Ishikawa (cell line): ENCODE measurements at regions not wholly inside any gene's neighbourhood (a gene's known extent, or its start where the extent isn't known, plus 50 kb on each side); places are given as distances from the start of the nearest gene placed in this dataset.

Experiments used
- CREB1 ChIP-seq: IDR thresholded peaks from 2 replicates; pipeline ENCODE4 v1.6.1; 2012; ENCODE audit warnings: low read depth
- EP300 ChIP-seq: IDR thresholded peaks from 2 replicates; pipeline ENCODE4 v1.6.1; 2012; ENCODE audit warnings: borderline replicate concordance
- RAD21 ChIP-seq: IDR thresholded peaks from 2 replicates; pipeline ENCODE4 v1.6.1; 2012; ENCODE audit warnings: low read depth
- TAF1 ChIP-seq: IDR thresholded peaks from 2 replicates; pipeline ENCODE4 v1.6.1; 2012; ENCODE audit warnings: low read depth, mild to moderate bottlenecking
- TF ChIP-seq, protein P1 (sequence below): IDR thresholded peaks from 2 replicates; pipeline ENCODE4 v1.6.1; 2012; ENCODE audit warnings: low read depth, mild to moderate bottlenecking

DNA sequence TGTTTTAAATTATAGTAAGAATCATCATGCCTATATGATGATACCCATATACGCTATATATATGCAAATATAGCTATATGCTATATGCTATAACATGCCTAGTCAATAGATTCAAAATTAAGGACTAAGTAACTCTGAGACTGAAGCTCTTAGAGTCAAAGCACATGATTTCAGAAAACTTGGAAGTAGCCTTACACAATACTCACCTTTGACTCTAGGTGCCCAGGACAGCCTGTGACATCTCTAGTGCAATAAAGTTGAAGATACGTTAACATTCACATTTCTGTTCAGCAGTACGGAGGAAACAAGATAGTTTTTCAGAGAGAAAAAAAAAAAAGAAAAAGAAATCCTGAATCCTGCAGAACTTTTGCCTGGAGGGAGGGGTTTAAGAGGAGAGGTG, 149.7 kb upstream of the PIK3C3 start:
- TF ChIP-seq, protein P1, sequence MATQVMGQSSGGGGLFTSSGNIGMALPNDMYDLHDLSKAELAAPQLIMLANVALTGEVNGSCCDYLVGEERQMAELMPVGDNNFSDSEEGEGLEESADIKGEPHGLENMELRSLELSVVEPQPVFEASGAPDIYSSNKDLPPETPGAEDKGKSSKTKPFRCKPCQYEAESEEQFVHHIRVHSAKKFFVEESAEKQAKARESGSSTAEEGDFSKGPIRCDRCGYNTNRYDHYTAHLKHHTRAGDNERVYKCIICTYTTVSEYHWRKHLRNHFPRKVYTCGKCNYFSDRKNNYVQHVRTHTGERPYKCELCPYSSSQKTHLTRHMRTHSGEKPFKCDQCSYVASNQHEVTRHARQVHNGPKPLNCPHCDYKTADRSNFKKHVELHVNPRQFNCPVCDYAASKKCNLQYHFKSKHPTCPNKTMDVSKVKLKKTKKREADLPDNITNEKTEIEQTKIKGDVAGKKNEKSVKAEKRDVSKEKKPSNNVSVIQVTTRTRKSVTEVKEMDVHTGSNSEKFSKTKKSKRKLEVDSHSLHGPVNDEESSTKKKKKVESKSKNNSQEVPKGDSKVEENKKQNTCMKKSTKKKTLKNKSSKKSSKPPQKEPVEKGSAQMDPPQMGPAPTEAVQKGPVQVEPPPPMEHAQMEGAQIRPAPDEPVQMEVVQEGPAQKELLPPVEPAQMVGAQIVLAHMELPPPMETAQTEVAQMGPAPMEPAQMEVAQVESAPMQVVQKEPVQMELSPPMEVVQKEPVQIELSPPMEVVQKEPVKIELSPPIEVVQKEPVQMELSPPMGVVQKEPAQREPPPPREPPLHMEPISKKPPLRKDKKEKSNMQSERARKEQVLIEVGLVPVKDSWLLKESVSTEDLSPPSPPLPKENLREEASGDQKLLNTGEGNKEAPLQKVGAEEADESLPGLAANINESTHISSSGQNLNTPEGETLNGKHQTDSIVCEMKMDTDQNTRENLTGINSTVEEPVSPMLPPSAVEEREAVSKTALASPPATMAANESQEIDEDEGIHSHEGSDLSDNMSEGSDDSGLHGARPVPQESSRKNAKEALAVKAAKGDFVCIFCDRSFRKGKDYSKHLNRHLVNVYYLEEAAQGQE, result no peak
- TF ChIP-seq EP300, result no peak
- TF ChIP-seq TAF1, result no peak
- TF ChIP-seq CREB1, result no peak
- no peak for TF ChIP-seq RAD21
